ENCODE measurements at regions not wholly inside any gene's neighbourhood (a gene's known extent, or its start where the extent isn't known, plus 50 kb on each side); places are given as distances from the start of the nearest gene placed in this dataset.

DNA sequence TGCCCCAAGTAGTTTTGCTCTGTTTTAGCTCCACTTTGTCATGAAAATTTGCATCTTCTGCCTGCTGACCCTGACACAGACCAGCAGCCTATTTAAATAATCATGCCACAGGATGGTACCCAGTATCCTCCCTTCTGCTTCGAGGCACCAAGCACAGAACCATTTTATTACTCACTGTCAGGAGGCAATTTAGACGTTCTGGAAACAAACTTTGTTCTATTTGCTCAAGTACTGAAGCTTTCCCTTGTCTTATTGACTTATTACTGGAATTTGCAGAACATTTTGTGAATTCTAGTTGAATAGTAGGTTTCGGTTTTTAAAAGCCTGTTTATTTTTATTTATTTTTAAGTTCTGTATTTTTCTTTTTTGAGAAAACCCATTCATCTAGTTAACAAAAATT is 279.6 kb upstream of the GADL1 start:
- no peak for DNase-seq
- ATAC-seq: no peak
- H3K4me3 Mint-ChIP-seq: no peak overlapping the region
- 97% methylated on average over 2 of the region's 3 CpGs for WGBS (ENCODE audit: insufficient coverage)
- intact Hi-C loops (cut with micrococcal nuclease): no loop called here
- Histone ChIP-seq H3K27ac (ENCODE audit: low read length) (no peak overlapping the region), H3K9me3 (ENCODE audit: control insufficient read depth, insufficient read depth, low read length) (no peaks in the 10 kb centered on the region), H3K27me3 (ENCODE audit: control insufficient read depth, insufficient read depth, low read length) (no peaks in the 10 kb centered on the region), H3K36me3 (ENCODE audit: control insufficient read depth, insufficient read depth, low read length) (no peaks in the 10 kb centered on the region), H3K4me3 (ENCODE audit: low read length) (no peak overlapping the region), H3K4me1 (ENCODE audit: control insufficient read depth, insufficient read depth, low read length) (no peaks in the 10 kb centered on the region)
- no peak for TF ChIP-seq CTCF (IDR thresholded peaks at IDR 0.05)
- no peak overlapping the region for H3K27ac Mint-ChIP-seq
- H3K36me3 Mint-ChIP-seq: no peaks in the 10 kb centered on the region
- peaks cover 11 to 35% of the 10 kb centered on the region in 2 donors for H3K4me1 Mint-ChIP-seq
- peaks cover 0 to 2% of the 10 kb centered on the region in 2 donors for H3K9me3 Mint-ChIP-seq
- H3K27me3 Mint-ChIP-seq (ENCODE audit: low read depth in 2 of 2): no peaks in the 10 kb centered on the region

- peaks cover 0 to 2% of the 10 kb centered on the region in 2 donors for H3K9me3 Mint-ChIP-seq
- H3K4me3 Mint-ChIP-seq: no peak overlapping the region
- Histone ChIP-seq H3K27ac (ENCODE audit: low read length) (no peak overlapping the region), H3K9me3 (ENCODE audit: control insufficient read depth, insufficient read depth, low read length) (no peaks in the 10 kb centered on the region), H3K4me1 (ENCODE audit: control insufficient read depth, insufficient read depth, low read length) (no peaks in the 10 kb centered on the region), H3K4me3 (ENCODE audit: low read length) (no peak overlapping the region), H3K36me3 (ENCODE audit: control insufficient read depth, insufficient read depth, low read length) (no peaks in the 10 kb centered on the region), H3K27me3 (ENCODE audit: control insufficient read depth, insufficient read depth, low read length) (no peaks in the 10 kb centered on the region)
- DNase-seq (no peak), ATAC-seq (no peak)
- TF ChIP-seq CTCF (IDR thresholded peaks at IDR 0.05): no peak
- intact Hi-C loops (cut with micrococcal nuclease): no loop called here
- H3K4me1 Mint-ChIP-seq: peaks cover 11 to 33% of the 10 kb centered on the region in 2 donors
- H3K27ac Mint-ChIP-seq: no peak overlapping the region
- no peaks in the 10 kb centered on the region for H3K36me3 Mint-ChIP-seq
- no peaks in the 10 kb centered on the region for H3K27me3 Mint-ChIP-seq (ENCODE audit: low read depth in 2 of 2)
- 100% methylated on average over 2 of the region's 3 CpGs for WGBS (ENCODE audit: insufficient coverage)
Observed at GRCh38 chr3:31176045-31176444, 281.6 kb upstream of the GADL1 start.

GRCh38 chr3:31178467-31178866 is 284.0 kb upstream of the GADL1 start:
- Mint-ChIP-seq H3K27ac (no peak overlapping the region), H3K36me3 (no peaks in the 10 kb centered on the region), H3K9me3 (peaks cover 0 to 2% of the 10 kb centered on the region in 2 donors), H3K4me3 (peak overlapping the region; percentile 22), H3K27me3 (ENCODE audit: low read depth in 2 of 2) (no peaks in the 10 kb centered on the region), H3K4me1 (peaks cover 11 to 25% of the 10 kb centered on the region in 2 donors)
- WGBS (ENCODE audit: insufficient coverage): 28% methylated on average over 2 of the region's 4 CpGs
- ATAC-seq: peak in 1 of 3 donors; percentile 72
- Histone ChIP-seq H3K36me3 (ENCODE audit: control insufficient read depth, insufficient read depth, low read length) (no peaks in the 10 kb centered on the region), H3K9me3 (ENCODE audit: control insufficient read depth, insufficient read depth, low read length) (no peaks in the 10 kb centered on the region), H3K4me3 (ENCODE audit: low read length) (no peak overlapping the region), H3K27me3 (ENCODE audit: control insufficient read depth, insufficient read depth, low read length) (no peaks in the 10 kb centered on the region), H3K27ac (ENCODE audit: low read length) (no peak overlapping the region), H3K4me1 (ENCODE audit: control insufficient read depth, insufficient read depth, low read length) (no peaks in the 10 kb centered on the region)
- no peak for DNase-seq
- intact Hi-C loops (cut with micrococcal nuclease): no loop called here
- TF ChIP-seq CTCF (IDR thresholded peaks at IDR 0.05): no peak

DNA sequence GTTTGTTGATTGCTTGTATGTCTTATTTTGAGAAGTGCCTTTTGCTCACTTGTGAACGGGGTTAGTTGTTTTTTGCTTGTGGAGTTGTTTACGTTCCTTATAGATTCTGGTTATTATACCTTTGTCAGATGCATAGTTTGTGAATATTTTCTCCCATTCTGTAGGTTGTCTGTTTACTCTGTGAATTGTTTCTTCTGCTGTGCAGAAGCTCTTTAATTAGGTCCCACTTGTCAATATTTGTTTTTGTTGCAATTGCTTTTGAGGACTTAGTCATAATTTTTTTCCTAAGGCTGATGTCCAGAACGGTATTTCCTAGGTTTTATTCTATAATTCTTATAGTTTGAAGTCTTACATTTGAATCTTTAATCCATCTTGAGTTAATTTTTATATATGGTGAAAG is 285.3 kb upstream of the GADL1 start:
- H3K27ac Mint-ChIP-seq: no peak overlapping the region
- Histone ChIP-seq H3K4me1 (ENCODE audit: control insufficient read depth, insufficient read depth, low read length) (no peaks in the 10 kb centered on the region), H3K36me3 (ENCODE audit: control insufficient read depth, insufficient read depth, low read length) (no peaks in the 10 kb centered on the region), H3K27ac (ENCODE audit: low read length) (no peak overlapping the region), H3K9me3 (ENCODE audit: control insufficient read depth, insufficient read depth, low read length) (no peaks in the 10 kb centered on the region), H3K27me3 (ENCODE audit: control insufficient read depth, insufficient read depth, low read length) (no peaks in the 10 kb centered on the region), H3K4me3 (ENCODE audit: low read length) (no peak overlapping the region)
- no peak overlapping the region for H3K4me3 Mint-ChIP-seq
- intact Hi-C loops (cut with micrococcal nuclease): no loop called here
- no peak for TF ChIP-seq CTCF (IDR thresholded peaks at IDR 0.05)
- peaks cover 11 to 25% of the 10 kb centered on the region in 2 donors for H3K4me1 Mint-ChIP-seq
- no peaks in the 10 kb centered on the region for H3K36me3 Mint-ChIP-seq
- H3K9me3 Mint-ChIP-seq: peaks cover 0 to 2% of the 10 kb centered on the region in 2 donors
- H3K27me3 Mint-ChIP-seq (ENCODE audit: low read depth in 2 of 2): no peaks in the 10 kb centered on the region
- ATAC-seq (no peak), DNase-seq (no peak)
- WGBS (ENCODE audit: insufficient coverage): 97% methylated on average over 3 of the region's 3 CpGs
